OCI-LY7 (cell line): ENCODE measurements at regions not wholly inside any gene's neighbourhood (a gene's known extent, or its start where the extent isn't known, plus 50 kb on each side); places are given as distances from the start of the nearest gene placed in this dataset.
"Not testable (repeated sequence)": the region's sequence is repeated elsewhere in the genome, so short reads cannot be mapped to it uniquely, and the experiment has no call there.

Source experiments
- BruUV-seq: library from RNA; stranded (reverse); fragments of 400-500 nt; replicated peaks from 2 replicates; lab custom pipeline; 2021; lab: Mats Ljungman, UMichigan
- CTCF ChIA-PET: fragments of 300-600 bp; sonication (Branson Sonifier 250); formaldehyde crosslinking; loops from one replicate; lab custom pipeline; 2022; ENCODE audit warnings: antibody characterized with exemption; ENCODE audit not compliant: unreplicated experiment; lab: Charles Lee
- POLR2A ChIA-PET: fragments of 300-600 bp; sonication (Branson Sonifier 250); formaldehyde crosslinking; loops from one replicate; lab custom pipeline; 2022; ENCODE audit warnings: antibody characterized with exemption; lab: Charles Lee
- DNase-seq: peaks from one replicate; pipeline ENCODE4 v3.0.0-alpha.2; 2015; ENCODE audit warnings: low spot score
- H2AFZ ChIP-seq: fragments of 200-600 bp; sonication (generic), shearing (Covaris generic); 2 replicates; pipeline ENCODE4 v1.6.1; 2014; ENCODE audit warnings: mild to moderate bottlenecking, antibody characterized with exemption, low read length, moderate library complexity
- H3K27ac ChIP-seq: fragments of 200-600 bp; sonication (generic); 2 replicates; pipeline ENCODE4 v1.5.1; 2014; ENCODE audit warnings: mixed run types, low read depth, mild to moderate bottlenecking, moderate library complexity, low read length, inconsistent platforms; ENCODE audit not compliant: poor library complexity, severe bottlenecking
- H3K36me3 ChIP-seq: fragments of 200-600 bp; sonication (generic); 2 replicates; pipeline ENCODE4 v1.6.1; 2014; ENCODE audit warnings: mild to moderate bottlenecking, antibody characterized with exemption, low read length, moderate library complexity, mixed read lengths; ENCODE audit not compliant: insufficient read depth
- H3K4me1 ChIP-seq: fragments of 200-600 bp; sonication (generic); 2 replicates; pipeline ENCODE4 v1.5.1; 2014; ENCODE audit warnings: mild to moderate bottlenecking, low read length; ENCODE audit not compliant: insufficient read depth, poor library complexity, severe bottlenecking
- H3K4me2 ChIP-seq: fragments of 200-600 bp; sonication (generic); 2 replicates; pipeline ENCODE4 v1.6.1; 2014; ENCODE audit warnings: mild to moderate bottlenecking, low read length
- H3K4me3 ChIP-seq: fragments of 200-600 bp; sonication (generic); 2 replicates; pipeline ENCODE4 v1.5.1; 2014; ENCODE audit warnings: mild to moderate bottlenecking, low read depth, low read length; ENCODE audit not compliant: poor library complexity, severe bottlenecking
- H3K79me2 ChIP-seq: fragments of 200-600 bp; sonication (generic); 2 replicates; pipeline ENCODE4 v1.6.1; 2016; ENCODE audit warnings: low read depth, mild to moderate bottlenecking, low read length, moderate library complexity, mixed read lengths; ENCODE audit not compliant: insufficient read depth
- H3K9me2 ChIP-seq: fragments of 200-600 bp; sonication (generic); 2 replicates; pipeline ENCODE4 v1.6.1; 2016; ENCODE audit warnings: mild to moderate bottlenecking, low read length, mixed read lengths; ENCODE audit not compliant: insufficient read depth
- H3K9me3 ChIP-seq: fragments of 200-600 bp; sonication (generic); 2 replicates; pipeline ENCODE4 v1.6.1; 2014; ENCODE audit warnings: mild to moderate bottlenecking, mixed run types, low read length, mixed read lengths
- H4K20me1 ChIP-seq: fragments of 200-600 bp; sonication (generic); 2 replicates; pipeline ENCODE4 v1.6.1; 2014; ENCODE audit warnings: mild to moderate bottlenecking, antibody characterized with exemption, low read length, moderate library complexity, mixed read lengths; ENCODE audit not compliant: insufficient read depth
- EZH2phosphoT487 ChIP-seq: fragments of 200-600 bp; sonication (generic); IDR thresholded peaks from 2 replicates; pipeline ENCODE4 v1.6.1; 2018; ENCODE audit warnings: low read depth, borderline replicate concordance, mild to moderate bottlenecking, mixed run types, antibody characterized with exemption, low read length, moderate library complexity, mixed read lengths
- intact Hi-C: fragments of 100-400 bp; cut with micrococcal nuclease; formaldehyde crosslinking; loops from one replicate; pipeline ENCODE4 v1.10.0; 2022; ENCODE audit not compliant: unreplicated experiment
- TF ChIP-seq, protein P1 (sequence below): fragments of 200-600 bp; sonication (generic); conservative IDR thresholded peaks from 2 replicates; pipeline ENCODE4 v1.5.1; 2014; ENCODE audit warnings: mild to moderate bottlenecking, antibody characterized with exemption, low read length, moderate library complexity, mixed read lengths

DNA sequence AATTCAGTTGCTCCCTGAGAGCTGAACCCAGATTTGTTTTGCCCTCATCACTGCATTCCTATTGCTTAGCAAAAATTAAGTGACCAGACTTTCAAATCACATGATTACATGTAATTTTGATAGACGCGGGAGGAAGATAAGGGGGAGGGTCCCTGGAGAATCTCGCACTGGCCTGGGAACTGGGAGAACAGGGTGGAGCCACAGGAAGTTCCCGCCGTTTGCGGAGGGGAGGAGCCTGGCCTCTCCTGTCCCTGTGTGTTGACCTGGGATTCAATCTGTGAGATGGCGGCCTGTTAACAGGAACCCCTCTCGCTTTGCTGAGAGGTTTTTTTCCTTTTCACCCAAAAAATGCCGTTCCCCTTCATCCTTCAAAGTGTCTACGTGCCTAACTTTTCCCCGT is 142.9 kb upstream of the OR13F1 start:
- H3K4me2 ChIP-seq: no peak overlapping the region
- H3K4me1 ChIP-seq: no peaks in the 10 kb centered on the region
- DNase-seq: no peak
- no peak overlapping the region for H3K4me3 ChIP-seq
- no peaks in the 10 kb centered on the region for H3K36me3 ChIP-seq
- H3K79me2 ChIP-seq: no peaks in the 10 kb centered on the region
- intact Hi-C loops: no loop called here
- no peaks in the 10 kb centered on the region for H3K9me2 ChIP-seq
- H3K27ac ChIP-seq: no peak overlapping the region
- CTCF ChIA-PET: no interaction called here
- BruUV-seq: no TSS peak
- POLR2A ChIA-PET: interaction anchor here (0.7 kb wide), 1 partner anchor 25 kb away, joined by 3 read pairs; no protein-coding TSS in a partner anchor
- H3K9me3 ChIP-seq: no peaks in the 10 kb centered on the region
- no peaks in the 10 kb centered on the region for H4K20me1 ChIP-seq
- TF ChIP-seq, protein P1, sequence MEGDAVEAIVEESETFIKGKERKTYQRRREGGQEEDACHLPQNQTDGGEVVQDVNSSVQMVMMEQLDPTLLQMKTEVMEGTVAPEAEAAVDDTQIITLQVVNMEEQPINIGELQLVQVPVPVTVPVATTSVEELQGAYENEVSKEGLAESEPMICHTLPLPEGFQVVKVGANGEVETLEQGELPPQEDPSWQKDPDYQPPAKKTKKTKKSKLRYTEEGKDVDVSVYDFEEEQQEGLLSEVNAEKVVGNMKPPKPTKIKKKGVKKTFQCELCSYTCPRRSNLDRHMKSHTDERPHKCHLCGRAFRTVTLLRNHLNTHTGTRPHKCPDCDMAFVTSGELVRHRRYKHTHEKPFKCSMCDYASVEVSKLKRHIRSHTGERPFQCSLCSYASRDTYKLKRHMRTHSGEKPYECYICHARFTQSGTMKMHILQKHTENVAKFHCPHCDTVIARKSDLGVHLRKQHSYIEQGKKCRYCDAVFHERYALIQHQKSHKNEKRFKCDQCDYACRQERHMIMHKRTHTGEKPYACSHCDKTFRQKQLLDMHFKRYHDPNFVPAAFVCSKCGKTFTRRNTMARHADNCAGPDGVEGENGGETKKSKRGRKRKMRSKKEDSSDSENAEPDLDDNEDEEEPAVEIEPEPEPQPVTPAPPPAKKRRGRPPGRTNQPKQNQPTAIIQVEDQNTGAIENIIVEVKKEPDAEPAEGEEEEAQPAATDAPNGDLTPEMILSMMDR: no peak
- no peak for TF ChIP-seq EZH2phosphoT487
- no peak overlapping the region for H2AFZ ChIP-seq

DNA sequence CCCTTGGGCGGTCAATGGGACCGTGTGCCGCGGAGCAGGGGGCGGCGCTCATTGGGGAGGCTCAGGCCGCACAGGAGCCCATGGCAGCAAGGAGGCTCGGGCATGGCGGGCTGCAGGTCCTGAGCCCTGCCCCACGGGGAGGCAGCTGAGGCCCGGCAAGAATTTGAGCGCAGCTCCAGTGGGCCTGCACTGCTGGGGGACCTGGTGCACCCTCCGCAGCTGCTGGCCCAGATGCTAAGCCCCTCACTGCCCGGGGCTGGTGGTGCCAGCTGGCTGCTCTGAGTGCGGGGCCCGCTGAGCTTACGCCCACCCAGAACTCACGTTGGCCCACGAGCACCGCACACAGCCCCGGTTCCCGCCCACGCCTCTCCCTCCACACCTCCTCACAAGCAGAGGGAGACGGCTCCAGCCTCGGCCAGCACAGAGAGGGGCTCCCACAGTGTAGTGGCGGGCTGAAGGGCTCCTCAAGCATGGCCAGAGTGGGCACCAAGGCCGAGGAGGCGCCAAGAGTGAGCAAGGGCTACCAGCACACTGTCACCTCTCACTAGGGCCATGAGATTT is 141.1 kb upstream of the OR13F1 start:
- POLR2A ChIA-PET: no interaction called here
- no peak overlapping the region for H2AFZ ChIP-seq
- no peak overlapping the region for H3K4me3 ChIP-seq
- no peak overlapping the region for H3K27ac ChIP-seq
- CTCF ChIA-PET: no interaction called here
- DNase-seq: no peak
- no peaks in the 10 kb centered on the region for H3K9me2 ChIP-seq
- H3K79me2 ChIP-seq: no peaks in the 10 kb centered on the region
- H4K20me1 ChIP-seq: no peaks in the 10 kb centered on the region
- no TSS peak for BruUV-seq
- H3K9me3 ChIP-seq: no peaks in the 10 kb centered on the region
- intact Hi-C loops: no loop called here
- no peaks in the 10 kb centered on the region for H3K36me3 ChIP-seq
- no peak for TF ChIP-seq EZH2phosphoT487
- TF ChIP-seq, protein P1: no peak
- H3K4me1 ChIP-seq: no peaks in the 10 kb centered on the region
- H3K4me2 ChIP-seq: no peak overlapping the region

DNA sequence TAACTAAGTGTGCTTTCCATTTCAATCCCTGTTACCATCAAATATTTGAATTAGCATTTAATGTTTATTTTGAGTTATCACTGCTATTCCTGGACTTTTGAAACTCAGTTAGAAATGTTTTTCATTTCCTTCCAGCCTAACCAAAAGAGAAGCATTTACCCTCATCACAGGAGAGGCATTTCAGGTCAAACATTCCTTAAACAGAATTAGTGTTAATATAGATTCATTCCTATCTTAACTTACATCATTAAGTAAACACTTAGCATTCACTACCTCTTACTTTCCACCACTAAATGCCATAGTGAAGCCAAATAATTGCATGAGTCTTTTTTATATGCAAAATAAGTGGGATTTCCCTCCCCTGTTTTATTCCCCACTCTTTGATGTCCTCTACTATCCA is 136.6 kb upstream of the OR13F1 start:
- ChIA-PET POLR2A (no interaction called here), CTCF (no interaction called here)
- no peaks in the 10 kb centered on the region for H3K36me3 ChIP-seq
- no peak overlapping the region for H3K27ac ChIP-seq
- no peaks in the 10 kb centered on the region for H3K79me2 ChIP-seq
- no peak overlapping the region for H3K4me3 ChIP-seq
- no peak overlapping the region for H3K4me2 ChIP-seq
- no peak for TF ChIP-seq EZH2phosphoT487
- TF ChIP-seq, protein P1: no peak
- no peaks in the 10 kb centered on the region for H3K9me3 ChIP-seq
- no peak overlapping the region for H2AFZ ChIP-seq
- H3K9me2 ChIP-seq: no peaks in the 10 kb centered on the region
- intact Hi-C loops: no loop called here
- no peaks in the 10 kb centered on the region for H4K20me1 ChIP-seq
- no peak for DNase-seq
- H3K4me1 ChIP-seq: no peaks in the 10 kb centered on the region
- no TSS peak for BruUV-seq

DNA sequence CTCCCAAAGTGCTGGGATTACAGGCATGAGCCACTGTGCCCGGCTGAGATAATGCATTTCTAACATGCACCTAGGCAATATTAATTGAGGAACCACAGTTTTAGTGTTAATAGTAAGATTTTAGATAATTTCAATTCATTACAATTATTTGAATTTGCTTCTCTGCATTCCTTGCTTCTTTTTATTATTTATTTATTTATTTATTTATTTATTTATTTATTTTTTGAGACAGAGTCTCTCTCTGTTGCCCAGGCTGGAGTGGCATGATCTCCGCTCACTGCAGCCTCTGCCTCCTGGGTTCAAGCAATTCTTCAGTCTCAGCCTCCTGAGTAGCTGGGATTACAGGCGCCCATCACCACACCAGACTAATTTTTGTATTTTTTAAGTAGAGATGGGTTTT is 135.7 kb upstream of the OR13F1 start:
- H3K27ac ChIP-seq, DNase-seq, H3K9me3 ChIP-seq, H2AFZ ChIP-seq, H3K4me3 ChIP-seq, intact Hi-C loops, H4K20me1 ChIP-seq, H3K36me3 ChIP-seq, CTCF ChIA-PET, BruUV-seq, POLR2A ChIA-PET, H3K79me2 ChIP-seq, H3K9me2 ChIP-seq, H3K4me1 ChIP-seq, H3K4me2 ChIP-seq: not testable (repeated sequence)
